VCaP (cell line): ENCODE measurements at regions not wholly inside any gene's neighbourhood (a gene's known extent, or its start where the extent isn't known, plus 50 kb on each side); places are given as distances from the start of the nearest gene placed in this dataset.
A peak's percentile ranks its signal among the peaks of the same experiment; 100 is the strongest.

Experiments used
- H3K27ac ChIP-seq: fragments of 450-650 bp; 2 replicates; pipeline ENCODE4 v1.5.1; 2017
- TF ChIP-seq, protein P1 (sequence below): fragments of 450-650 bp; conservative IDR thresholded peaks from 2 replicates; pipeline ENCODE4 v1.5.1; 2017; ENCODE audit warnings: mild to moderate bottlenecking, moderate library complexity

DNA sequence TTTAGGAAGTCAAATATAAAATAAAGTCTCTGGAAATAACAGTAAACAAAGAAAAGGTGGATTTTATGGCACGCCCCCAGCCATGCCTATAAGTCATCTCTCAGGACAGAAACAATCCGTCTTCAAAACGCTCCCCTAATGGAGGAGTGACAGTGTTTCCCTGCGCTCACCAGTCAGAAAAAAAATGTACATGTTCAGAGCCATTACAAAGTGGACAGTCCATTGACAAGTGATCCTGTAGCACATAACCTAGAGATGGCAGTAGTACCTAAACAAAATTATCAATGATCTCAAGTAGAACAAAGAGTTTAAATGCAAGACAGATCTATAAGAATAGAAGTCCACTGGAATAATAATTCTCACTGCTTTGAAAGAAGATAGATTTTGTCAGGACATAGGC is 891.7 kb upstream of the MIR17HG start:
- TF ChIP-seq, protein P1, sequence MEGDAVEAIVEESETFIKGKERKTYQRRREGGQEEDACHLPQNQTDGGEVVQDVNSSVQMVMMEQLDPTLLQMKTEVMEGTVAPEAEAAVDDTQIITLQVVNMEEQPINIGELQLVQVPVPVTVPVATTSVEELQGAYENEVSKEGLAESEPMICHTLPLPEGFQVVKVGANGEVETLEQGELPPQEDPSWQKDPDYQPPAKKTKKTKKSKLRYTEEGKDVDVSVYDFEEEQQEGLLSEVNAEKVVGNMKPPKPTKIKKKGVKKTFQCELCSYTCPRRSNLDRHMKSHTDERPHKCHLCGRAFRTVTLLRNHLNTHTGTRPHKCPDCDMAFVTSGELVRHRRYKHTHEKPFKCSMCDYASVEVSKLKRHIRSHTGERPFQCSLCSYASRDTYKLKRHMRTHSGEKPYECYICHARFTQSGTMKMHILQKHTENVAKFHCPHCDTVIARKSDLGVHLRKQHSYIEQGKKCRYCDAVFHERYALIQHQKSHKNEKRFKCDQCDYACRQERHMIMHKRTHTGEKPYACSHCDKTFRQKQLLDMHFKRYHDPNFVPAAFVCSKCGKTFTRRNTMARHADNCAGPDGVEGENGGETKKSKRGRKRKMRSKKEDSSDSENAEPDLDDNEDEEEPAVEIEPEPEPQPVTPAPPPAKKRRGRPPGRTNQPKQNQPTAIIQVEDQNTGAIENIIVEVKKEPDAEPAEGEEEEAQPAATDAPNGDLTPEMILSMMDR, result peak; percentile 27; the same call in 1 of the 2 replicates
- H3K27ac ChIP-seq, result no peak overlapping the region

DNA sequence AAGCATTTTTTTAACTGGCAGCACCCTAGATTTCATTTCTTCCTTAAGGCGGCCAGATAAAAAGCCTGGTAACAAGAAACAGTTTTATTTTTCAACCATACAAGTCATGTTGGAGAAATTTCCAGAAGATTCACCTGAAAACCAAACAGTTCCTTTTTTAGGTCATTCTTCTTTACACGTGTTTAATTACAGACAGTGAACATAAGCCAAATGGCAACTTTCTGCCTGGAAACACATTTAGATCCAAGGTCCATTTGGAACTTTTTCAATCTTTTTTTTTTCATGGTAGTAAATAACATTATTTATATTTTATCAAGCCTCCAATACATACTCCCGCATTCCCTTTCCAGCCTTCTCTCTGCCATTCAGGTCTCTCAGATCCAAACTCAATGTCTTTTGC is 886.1 kb upstream of the MIR17HG start:
- no peak overlapping the region for H3K27ac ChIP-seq
- TF ChIP-seq, protein P1, result no peak

DNA sequence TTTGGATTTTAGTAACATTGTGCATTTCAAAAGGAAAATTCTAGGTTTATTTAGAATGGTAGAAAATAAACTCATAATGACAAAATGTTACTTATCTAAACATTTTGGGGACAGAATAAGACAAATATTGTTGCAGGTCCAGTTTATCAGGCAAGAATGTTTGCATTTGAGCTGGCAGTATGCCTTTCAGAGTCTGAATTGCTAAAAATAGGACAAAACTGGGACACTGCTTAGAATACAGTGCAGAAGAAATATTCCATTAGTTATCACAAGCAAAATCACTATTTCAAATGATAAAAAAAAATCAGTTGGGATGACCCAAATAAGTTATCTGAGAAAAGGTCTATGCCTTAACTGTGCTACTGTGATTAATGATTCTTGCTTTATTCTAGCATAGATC is 870.3 kb upstream of the MIR17HG start:
- peak overlapping the region; percentile 50 for H3K27ac ChIP-seq
- TF ChIP-seq, protein P1, result no peak

DNA sequence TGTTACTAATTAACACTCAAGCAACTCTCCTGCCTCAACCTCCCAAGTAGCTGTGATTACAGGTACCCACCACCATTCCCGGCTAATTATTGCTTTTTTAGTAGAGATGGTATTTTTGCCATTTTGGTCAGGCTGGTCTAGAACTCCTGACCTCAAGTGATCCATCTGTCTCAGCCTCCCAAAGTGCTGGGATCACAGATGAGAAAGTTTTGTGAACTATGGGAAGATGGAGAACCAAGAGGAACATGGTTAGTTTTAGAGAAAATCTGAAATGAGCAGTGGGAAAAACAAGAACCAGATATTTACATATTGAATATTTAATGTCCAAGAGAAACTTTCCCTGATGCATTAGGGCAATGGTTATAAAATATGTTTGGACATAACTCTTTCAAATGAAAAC is 863.6 kb upstream of the MIR17HG start:
- no peak overlapping the region for H3K27ac ChIP-seq
- TF ChIP-seq, protein P1, result no peak

DNA sequence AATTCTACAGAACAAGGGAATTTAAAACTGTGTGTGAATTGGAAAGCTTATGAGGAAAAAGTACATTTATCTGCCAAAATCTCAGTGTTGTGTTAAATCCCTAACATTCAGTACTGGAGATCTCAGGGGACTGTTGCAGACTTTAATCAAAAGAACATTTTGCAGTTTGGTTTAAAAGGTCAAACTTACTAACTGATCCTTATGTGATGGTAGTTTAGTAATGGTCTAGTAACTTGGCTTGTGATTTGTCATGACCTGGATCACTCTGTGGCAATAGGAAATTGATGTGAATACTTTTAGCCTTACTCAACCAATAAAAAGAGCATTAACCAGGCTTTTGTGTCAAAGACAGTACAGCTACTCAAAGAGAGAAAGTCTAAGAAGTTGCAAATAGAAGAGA is 862.1 kb upstream of the MIR17HG start:
- H3K27ac ChIP-seq, result no peak overlapping the region
- TF ChIP-seq, protein P1, result no peak

DNA sequence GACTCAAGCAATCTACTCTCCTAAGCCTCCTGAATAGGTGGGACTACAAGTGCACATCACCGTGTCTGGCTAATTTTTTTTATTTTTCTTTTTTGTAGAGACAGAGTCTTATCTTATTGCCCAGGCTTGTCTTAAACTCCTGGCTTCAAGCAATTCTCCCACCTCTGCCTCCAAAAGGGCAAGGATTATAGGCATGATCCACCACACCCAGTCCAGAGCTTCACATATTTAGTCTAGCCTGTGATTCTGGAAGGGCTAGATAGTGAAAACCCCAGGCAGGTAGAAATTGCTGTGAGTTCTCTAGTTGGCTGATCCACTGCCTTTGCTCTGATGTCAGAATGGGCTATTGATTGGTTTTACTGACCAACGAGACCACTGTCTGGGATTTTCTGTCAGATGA is 854.6 kb upstream of the MIR17HG start:
- TF ChIP-seq, protein P1, result no peak
- H3K27ac ChIP-seq, result no peak overlapping the region

DNA sequence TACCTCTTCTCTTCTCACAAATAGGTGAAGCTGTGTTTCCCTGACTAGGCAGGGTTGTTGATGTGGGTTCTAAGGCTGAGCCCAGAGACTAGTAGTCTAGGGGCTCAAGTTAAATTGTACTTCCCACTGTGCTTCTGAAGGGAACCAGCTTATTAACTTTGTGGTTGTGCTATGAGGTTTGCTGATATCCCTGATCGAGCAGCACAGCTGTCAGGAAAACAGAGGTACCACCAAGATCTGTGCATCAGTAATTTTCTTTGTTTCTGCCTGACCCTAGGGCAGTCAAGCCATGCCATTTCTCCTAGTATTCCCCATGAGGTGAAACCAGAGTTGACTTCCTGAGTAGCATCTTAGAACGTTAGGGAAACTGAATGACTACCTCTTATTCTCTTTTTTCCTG is 853.8 kb upstream of the MIR17HG start:
- TF ChIP-seq, protein P1, result no peak
- peak overlapping the region; percentile 72 for H3K27ac ChIP-seq

DNA sequence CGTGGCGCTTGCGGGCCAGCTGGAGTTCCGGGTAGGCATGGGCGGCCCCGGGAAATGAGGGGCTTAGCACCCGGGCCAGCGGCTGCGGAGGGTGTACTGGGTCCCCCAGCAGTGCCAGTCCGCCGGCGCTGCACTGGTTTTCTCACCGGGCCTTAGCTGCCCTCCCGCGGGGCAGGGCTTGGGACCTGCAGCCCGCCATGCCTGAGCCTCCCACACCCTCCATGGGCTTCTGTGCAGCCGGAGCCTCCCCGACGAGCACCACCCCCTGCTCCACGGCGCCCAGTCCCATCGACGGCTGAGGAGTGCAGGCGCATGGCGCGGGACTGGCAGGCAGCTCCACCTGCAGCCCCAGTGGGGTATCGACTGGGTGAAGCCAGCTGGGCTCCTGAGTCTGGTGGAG is 852.6 kb upstream of the MIR17HG start:
- H3K27ac ChIP-seq, result peak overlapping the region; percentile 72
